ENCODE measurements at regions not wholly inside any gene's neighbourhood (a gene's known extent, or its start where the extent isn't known, plus 50 kb on each side); places are given as distances from the start of the nearest gene placed in this dataset.

- dilution Hi-C loops (cut with MboI; ENCODE audit: extremely low pct_ligation_motif_present, low sequenced_read_pairs), result no loop called here
- Histone ChIP-seq H3K9ac (ENCODE audit: control insufficient read depth, extremely low read depth, insufficient read depth, low read length) (no peak overlapping the region), H2AFZ (ENCODE audit: control insufficient read depth, low read length) (no peak overlapping the region), H3K79me2 (ENCODE audit: control insufficient read depth, insufficient read depth, low read length) (no peaks in the 10 kb centered on the region), H3K9me3 (ENCODE audit: control insufficient read depth, low read depth, low read length) (no peaks in the 10 kb centered on the region), H3K9me1 (ENCODE audit: control insufficient read depth, extremely low read depth, insufficient read depth, low read length) (no peaks in the 10 kb centered on the region), H3K4me1 (ENCODE audit: control insufficient read depth, extremely low read depth, insufficient read depth, low read length) (no peaks in the 10 kb centered on the region), H4K20me1 (ENCODE audit: control insufficient read depth, extremely low read depth, insufficient read depth, low read length) (no peaks in the 10 kb centered on the region), H3K4me2 (ENCODE audit: control insufficient read depth, extremely low read depth, insufficient read depth, low read depth, low read length) (no peak overlapping the region), H3K27ac (ENCODE audit: control insufficient read depth, insufficient read depth, low read length) (no peak overlapping the region), H3K4me3 (ENCODE audit: control insufficient read depth in 2 of 3, extremely low read depth in 1 of 3, insufficient read depth in 2 of 3, low read depth in 1 of 3, low read length in 3 of 3) (no peak overlapping the region), H3K36me3 (ENCODE audit: control insufficient read depth in 2 of 2, extremely low read depth in 1 of 2, insufficient read depth in 2 of 2, low read length in 2 of 2) (no peaks in the 10 kb centered on the region), H3K27me3 (ENCODE audit: control insufficient read depth, extremely low read depth, insufficient read depth, low read length) (no peaks in the 10 kb centered on the region)
- TF ChIP-seq CTCF (optimal IDR thresholded peaks at IDR 0.05 in 1 of 3, IDR thresholded peaks at IDR 0.05 in 1 of 3, conservative IDR thresholded peaks at IDR 0.05 in 1 of 3; ENCODE audit: extremely low read depth in 1 of 3, insufficient read depth in 2 of 3, low read length in 3 of 3), result no peak
- no peak for TF ChIP-seq EZH2 (IDR thresholded peaks at IDR 0.05; ENCODE audit: low read length)
- no peak for DNase-seq (ENCODE audit: low read depth, low spot score)
- FAIRE-seq, result no peak
Measured at GRCh38 chr11:23789200-23789853, 707.5 kb upstream of the LUZP2 start.

- FAIRE-seq (no peak), DNase-seq (ENCODE audit: low read depth, low spot score) (no peak)
- no peaks in the 10 kb centered on the region for H3K9me1 ChIP-seq (ENCODE audit: control insufficient read depth, extremely low read depth, insufficient read depth, low read length)
- H4K20me1 ChIP-seq (ENCODE audit: control insufficient read depth, extremely low read depth, insufficient read depth, low read length), result no peaks in the 10 kb centered on the region
- no peak for TF ChIP-seq CTCF (optimal IDR thresholded peaks at IDR 0.05 in 1 of 3, IDR thresholded peaks at IDR 0.05 in 1 of 3, conservative IDR thresholded peaks at IDR 0.05 in 1 of 3; ENCODE audit: extremely low read depth in 1 of 3, insufficient read depth in 2 of 3, low read length in 3 of 3)
- H3K4me2 ChIP-seq (ENCODE audit: control insufficient read depth, extremely low read depth, insufficient read depth, low read depth, low read length), result no peak overlapping the region
- H3K36me3 ChIP-seq (ENCODE audit: control insufficient read depth in 2 of 2, extremely low read depth in 1 of 2, insufficient read depth in 2 of 2, low read length in 2 of 2), result no peaks in the 10 kb centered on the region
- H2AFZ ChIP-seq (ENCODE audit: control insufficient read depth, low read length), result no peak overlapping the region
- H3K79me2 ChIP-seq (ENCODE audit: control insufficient read depth, insufficient read depth, low read length), result no peaks in the 10 kb centered on the region
- no peaks in the 10 kb centered on the region for H3K4me1 ChIP-seq (ENCODE audit: control insufficient read depth, extremely low read depth, insufficient read depth, low read length)
- H3K27me3 ChIP-seq (ENCODE audit: control insufficient read depth, extremely low read depth, insufficient read depth, low read length), result no peaks in the 10 kb centered on the region
- H3K27ac ChIP-seq (ENCODE audit: control insufficient read depth, insufficient read depth, low read length), result no peak overlapping the region
- no peak overlapping the region for H3K4me3 ChIP-seq (ENCODE audit: control insufficient read depth in 2 of 3, extremely low read depth in 1 of 3, insufficient read depth in 2 of 3, low read depth in 1 of 3, low read length in 3 of 3)
- H3K9me3 ChIP-seq (ENCODE audit: control insufficient read depth, low read depth, low read length), result no peaks in the 10 kb centered on the region
- dilution Hi-C loops (cut with MboI; ENCODE audit: extremely low pct_ligation_motif_present, low sequenced_read_pairs), result no loop called here
- H3K9ac ChIP-seq (ENCODE audit: control insufficient read depth, extremely low read depth, insufficient read depth, low read length), result no peak overlapping the region
Measured at GRCh38 chr11:23789938-23790371, 706.9 kb upstream of the LUZP2 start.
